ENCODE measurements at regions not wholly inside any gene's neighbourhood (a gene's known extent, or its start where the extent isn't known, plus 50 kb on each side); places are given as distances from the start of the nearest gene placed in this dataset.

GRCh38 chr1:223014142-223014873 is 128.7 kb downstream of the TLR5 start:
- Mint-ChIP-seq H3K27me3 (ENCODE audit: low read depth, unreplicated experiment) (no peaks in the 10 kb centered on the region), H3K4me3 (ENCODE audit: unreplicated experiment) (no peak overlapping the region), H3K36me3 (ENCODE audit: low read depth, unreplicated experiment) (no peaks in the 10 kb centered on the region), H3K9me3 (ENCODE audit: unreplicated experiment) (peaks cover 2% of the 10 kb centered on the region), H3K4me1 (ENCODE audit: low read depth, unreplicated experiment) (peaks cover 12% of the 10 kb centered on the region), H3K27ac (ENCODE audit: unreplicated experiment) (no peak overlapping the region)
- FAIRE-seq (no peak), DNase-seq (ENCODE audit: low read depth) (no peak)
- no peaks in the 10 kb centered on the region for H3K9me3 ChIP-seq (ENCODE audit: insufficient read depth, low read depth, low read length)
- TF ChIP-seq CTCF (IDR thresholded peaks at IDR 0.05; ENCODE audit: insufficient read depth, low read depth, low read length) = no peak
- no peak for TF ChIP-seq EZH2 (IDR thresholded peaks at IDR 0.05; ENCODE audit: insufficient read depth, low read length)
- no peak overlapping the region for H3K4me2 ChIP-seq (ENCODE audit: low read length)
- no peaks in the 10 kb centered on the region for H3K4me1 ChIP-seq (ENCODE audit: insufficient read depth, low read length)
- H3K27me3 ChIP-seq (ENCODE audit: insufficient read depth, low read length) = peaks cover 7% of the 10 kb centered on the region
- no peak overlapping the region for H2AFZ ChIP-seq (ENCODE audit: low read depth, low read length)
- no peaks in the 10 kb centered on the region for H3K36me3 ChIP-seq (ENCODE audit: insufficient read depth, low read length)
- H3K4me3 ChIP-seq (ENCODE audit: insufficient read depth, low read depth, low read length) = no peak overlapping the region
- no peak overlapping the region for H3K9ac ChIP-seq (ENCODE audit: low read length)
- no peaks in the 10 kb centered on the region for H4K20me1 ChIP-seq (ENCODE audit: insufficient read depth, low read length)
- no peak overlapping the region for H3K27ac ChIP-seq (ENCODE audit: low read depth, low read length)
- H3K79me2 ChIP-seq (ENCODE audit: insufficient read depth, low read length) = no peaks in the 10 kb centered on the region

GRCh38 chr1:223016381-223016780 is 126.7 kb downstream of the TLR5 start:
- Histone ChIP-seq H3K4me3 (ENCODE audit: insufficient read depth, low read depth, low read length) (no peak overlapping the region), H3K4me1 (ENCODE audit: insufficient read depth, low read length) (no peaks in the 10 kb centered on the region), H4K20me1 (ENCODE audit: insufficient read depth, low read length) (no peaks in the 10 kb centered on the region), H3K27ac (ENCODE audit: low read depth, low read length) (no peak overlapping the region), H3K27me3 (ENCODE audit: insufficient read depth, low read length) (peaks cover 7% of the 10 kb centered on the region), H3K9me3 (ENCODE audit: insufficient read depth, low read depth, low read length) (no peaks in the 10 kb centered on the region), H3K4me2 (ENCODE audit: low read length) (no peak overlapping the region), H3K9ac (ENCODE audit: low read length) (no peak overlapping the region), H3K79me2 (ENCODE audit: insufficient read depth, low read length) (no peaks in the 10 kb centered on the region), H2AFZ (ENCODE audit: low read depth, low read length) (no peak overlapping the region), H3K36me3 (ENCODE audit: insufficient read depth, low read length) (no peaks in the 10 kb centered on the region)
- Mint-ChIP-seq H3K4me1 (ENCODE audit: low read depth, unreplicated experiment) (peaks cover 2% of the 10 kb centered on the region), H3K36me3 (ENCODE audit: low read depth, unreplicated experiment) (no peaks in the 10 kb centered on the region), H3K9me3 (ENCODE audit: unreplicated experiment) (peaks cover 2% of the 10 kb centered on the region), H3K4me3 (ENCODE audit: unreplicated experiment) (no peak overlapping the region), H3K27ac (ENCODE audit: unreplicated experiment) (no peak overlapping the region), H3K27me3 (ENCODE audit: low read depth, unreplicated experiment) (peaks cover 2% of the 10 kb centered on the region)
- TF ChIP-seq EZH2 (IDR thresholded peaks at IDR 0.05; ENCODE audit: insufficient read depth, low read length) (no peak), CTCF (IDR thresholded peaks at IDR 0.05; ENCODE audit: insufficient read depth, low read depth, low read length) (no peak)
- DNase-seq (ENCODE audit: low read depth) (no peak), FAIRE-seq (no peak)

DNA sequence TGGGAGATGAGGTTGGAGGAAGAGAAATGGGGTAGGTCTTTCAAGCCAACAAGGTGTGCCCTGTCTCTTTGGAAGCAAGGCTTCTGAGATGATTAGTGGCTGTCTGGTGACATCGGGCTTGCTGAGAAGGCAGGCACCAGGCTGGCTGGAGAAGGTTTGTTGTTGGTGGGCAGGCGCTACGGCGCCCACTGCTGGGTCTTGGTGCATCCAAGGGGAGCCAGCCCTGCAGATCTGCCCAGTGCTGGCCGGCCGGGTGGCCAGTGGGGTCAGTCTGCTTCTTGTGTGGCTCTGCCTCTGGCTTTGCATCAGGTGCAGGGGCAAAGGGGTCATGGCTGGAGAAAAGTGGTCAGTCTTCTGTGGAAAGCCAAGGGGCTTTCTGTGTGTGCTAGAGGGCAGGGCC is 126.2 kb downstream of the TLR5 start:
- H3K36me3 Mint-ChIP-seq (ENCODE audit: low read depth, unreplicated experiment) = no peaks in the 10 kb centered on the region
- no peak for DNase-seq (ENCODE audit: low read depth)
- H3K4me1 Mint-ChIP-seq (ENCODE audit: low read depth, unreplicated experiment) = no peaks in the 10 kb centered on the region
- Histone ChIP-seq H3K79me2 (ENCODE audit: insufficient read depth, low read length) (no peaks in the 10 kb centered on the region), H4K20me1 (ENCODE audit: insufficient read depth, low read length) (no peaks in the 10 kb centered on the region), H3K36me3 (ENCODE audit: insufficient read depth, low read length) (no peaks in the 10 kb centered on the region), H3K4me2 (ENCODE audit: low read length) (no peak overlapping the region), H3K4me3 (ENCODE audit: insufficient read depth, low read depth, low read length) (no peak overlapping the region), H3K9me3 (ENCODE audit: insufficient read depth, low read depth, low read length) (no peaks in the 10 kb centered on the region), H3K27me3 (ENCODE audit: insufficient read depth, low read length) (peaks cover 7% of the 10 kb centered on the region), H3K9ac (ENCODE audit: low read length) (no peak overlapping the region), H2AFZ (ENCODE audit: low read depth, low read length) (no peak overlapping the region), H3K27ac (ENCODE audit: low read depth, low read length) (no peak overlapping the region), H3K4me1 (ENCODE audit: insufficient read depth, low read length) (no peaks in the 10 kb centered on the region)
- peaks cover 2% of the 10 kb centered on the region for H3K9me3 Mint-ChIP-seq (ENCODE audit: unreplicated experiment)
- no peak for FAIRE-seq
- TF ChIP-seq EZH2 (IDR thresholded peaks at IDR 0.05; ENCODE audit: insufficient read depth, low read length) = no peak
- no peak for TF ChIP-seq CTCF (IDR thresholded peaks at IDR 0.05; ENCODE audit: insufficient read depth, low read depth, low read length)
- no peak overlapping the region for H3K27ac Mint-ChIP-seq (ENCODE audit: unreplicated experiment)
- peaks cover 6% of the 10 kb centered on the region for H3K27me3 Mint-ChIP-seq (ENCODE audit: low read depth, unreplicated experiment)
- H3K4me3 Mint-ChIP-seq (ENCODE audit: unreplicated experiment) = no peak overlapping the region
